Epithelial cell of proximal tubule (primary cell): ENCODE measurements at regions not wholly inside any gene's neighbourhood (a gene's known extent, or its start where the extent isn't known, plus 50 kb on each side); places are given as distances from the start of the nearest gene placed in this dataset.

ENCODE experiments used
- DNase-seq: peaks from one replicate; pipeline ENCODE4 v3.0.0-alpha.2; 2011; ENCODE audit warnings: low read depth
- H3K4me3 ChIP-seq: 2 replicates; pipeline ENCODE4 v1.5.1; 2011; ENCODE audit warnings: low read depth, mild to moderate bottlenecking, low read length
- TF ChIP-seq, protein P1 (sequence below): conservative IDR thresholded peaks from 2 replicates; pipeline ENCODE4 v1.5.1; 2012; ENCODE audit warnings: low read depth, mild to moderate bottlenecking, low read length

- TF ChIP-seq, protein P1, sequence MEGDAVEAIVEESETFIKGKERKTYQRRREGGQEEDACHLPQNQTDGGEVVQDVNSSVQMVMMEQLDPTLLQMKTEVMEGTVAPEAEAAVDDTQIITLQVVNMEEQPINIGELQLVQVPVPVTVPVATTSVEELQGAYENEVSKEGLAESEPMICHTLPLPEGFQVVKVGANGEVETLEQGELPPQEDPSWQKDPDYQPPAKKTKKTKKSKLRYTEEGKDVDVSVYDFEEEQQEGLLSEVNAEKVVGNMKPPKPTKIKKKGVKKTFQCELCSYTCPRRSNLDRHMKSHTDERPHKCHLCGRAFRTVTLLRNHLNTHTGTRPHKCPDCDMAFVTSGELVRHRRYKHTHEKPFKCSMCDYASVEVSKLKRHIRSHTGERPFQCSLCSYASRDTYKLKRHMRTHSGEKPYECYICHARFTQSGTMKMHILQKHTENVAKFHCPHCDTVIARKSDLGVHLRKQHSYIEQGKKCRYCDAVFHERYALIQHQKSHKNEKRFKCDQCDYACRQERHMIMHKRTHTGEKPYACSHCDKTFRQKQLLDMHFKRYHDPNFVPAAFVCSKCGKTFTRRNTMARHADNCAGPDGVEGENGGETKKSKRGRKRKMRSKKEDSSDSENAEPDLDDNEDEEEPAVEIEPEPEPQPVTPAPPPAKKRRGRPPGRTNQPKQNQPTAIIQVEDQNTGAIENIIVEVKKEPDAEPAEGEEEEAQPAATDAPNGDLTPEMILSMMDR: no peak
- H3K4me3 ChIP-seq: no peak overlapping the region
- DNase-seq: no peak
Measured at GRCh38 chr2:59314031-59314766, 1073.1 kb upstream of the FANCL start.

DNA sequence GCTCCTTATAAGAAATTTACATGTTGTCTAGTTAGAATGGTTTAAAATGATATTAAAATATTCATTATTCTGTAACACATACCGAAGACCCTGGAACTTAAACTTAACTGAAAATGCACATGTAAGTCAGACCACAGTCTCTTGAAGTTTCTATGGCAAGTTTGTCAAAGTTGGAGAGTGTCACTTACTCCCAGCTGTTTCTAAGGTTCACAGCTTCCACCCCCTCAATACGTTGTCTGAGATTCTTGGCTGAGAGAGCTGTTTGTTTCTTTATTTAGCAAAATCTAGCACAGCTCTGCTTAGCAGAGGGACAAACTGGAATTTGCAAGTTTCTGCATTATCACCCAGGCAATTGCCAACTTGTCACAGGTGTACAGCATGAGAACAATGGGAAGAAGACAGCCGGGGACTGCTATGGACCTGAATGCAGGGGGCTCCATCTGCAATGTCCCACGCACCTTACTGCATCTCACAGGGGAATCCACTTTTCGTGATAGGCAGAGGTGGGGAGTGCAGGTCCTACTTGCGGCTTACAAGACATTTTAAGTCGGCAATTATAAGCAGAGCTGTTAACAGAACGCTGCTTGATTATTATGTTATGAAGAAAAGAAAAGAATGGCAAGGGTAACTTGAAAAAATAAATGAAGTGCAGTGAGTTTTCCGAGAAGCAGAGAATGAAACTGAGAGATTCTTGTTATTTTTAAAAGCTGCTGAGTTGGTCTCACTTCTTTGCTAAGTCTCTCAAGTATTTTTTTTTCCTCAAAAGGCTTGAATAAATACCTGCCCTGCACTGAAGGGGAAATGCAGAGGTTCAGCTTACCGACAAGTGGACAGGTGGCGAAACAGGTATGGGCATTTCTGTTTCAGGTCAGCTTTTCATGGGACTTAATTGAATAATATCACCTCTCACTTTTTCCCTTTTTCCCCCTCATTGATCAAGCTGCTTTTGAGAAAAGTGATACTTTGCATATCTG is 1072.1 kb upstream of the FANCL start:
- H3K4me3 ChIP-seq: no peak overlapping the region
- no peak for DNase-seq
- TF ChIP-seq, protein P1: no peak

GRCh38 chr2:59312029-59312428 is 1070.9 kb upstream of the FANCL start:
- no peak for DNase-seq
- TF ChIP-seq, protein P1: no peak
- H3K4me3 ChIP-seq: no peak overlapping the region

DNA sequence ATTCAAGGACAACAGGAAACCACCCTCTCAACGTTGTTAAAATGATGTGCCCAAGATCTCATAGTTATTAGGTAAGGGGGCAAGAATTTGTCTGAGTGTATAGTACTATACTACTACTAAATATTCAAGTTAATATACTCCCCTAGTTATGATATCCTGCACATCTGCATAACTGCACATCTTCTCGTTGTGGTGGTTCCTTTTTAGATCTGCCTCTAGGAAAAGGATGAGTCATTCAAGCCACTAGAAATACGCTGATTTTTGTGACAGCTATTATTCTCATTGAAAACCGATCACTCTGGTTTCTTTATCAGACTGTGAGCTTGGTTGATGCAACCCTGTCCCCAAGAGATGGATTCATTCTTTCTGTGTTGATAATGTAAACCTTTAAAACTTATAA is 1067.0 kb upstream of the FANCL start:
- DNase-seq: no peak
- no peak overlapping the region for H3K4me3 ChIP-seq
- TF ChIP-seq, protein P1: no peak

GRCh38 chr2:59307196-59307595 is 1066.1 kb upstream of the FANCL start:
- no peak overlapping the region for H3K4me3 ChIP-seq
- DNase-seq: no peak
- TF ChIP-seq, protein P1: no peak

- DNase-seq: no peak
- no peak overlapping the region for H3K4me3 ChIP-seq
- TF ChIP-seq, protein P1: no peak
Measured at GRCh38 chr2:59303272-59303671, 1062.1 kb upstream of the FANCL start.
